Uterus (tissue), 3 donors: ENCODE measurements at regions not wholly inside any gene's neighbourhood (a gene's known extent, or its start where the extent isn't known, plus 50 kb on each side); places are given as distances from the start of the nearest gene placed in this dataset.

Experiments
- DNase-seq, 2 donors: peaks; one replicate each; pipeline ENCODE4 v3.0.0-alpha.2; 2019 to 2020
- H3K27ac ChIP-seq, 2 donors: fragments of 200-600 bp; sonication (generic); 1 replicate in 1 of 2; 2 replicates in 1 of 2; pipeline ENCODE4 v1.5.1; 2016 to 2018
- H3K27me3 ChIP-seq, 2 donors: fragments of 200-600 bp; sonication (generic); one replicate each; pipeline ENCODE4 v1.5.1; 2018 to 2019; ENCODE audit warnings: control low read depth in 1 of 2
- H3K36me3 ChIP-seq, 2 donors: fragments of 200-600 bp; sonication (generic); one replicate each; pipeline ENCODE4 v1.5.1; 2019; ENCODE audit warnings: control low read depth in 1 of 2
- H3K4me1 ChIP-seq, 2 donors: fragments of 200-600 bp; sonication (generic); one replicate each; pipeline ENCODE4 v1.5.1; 2018 to 2019; ENCODE audit warnings: control low read depth in 1 of 2
- H3K4me3 ChIP-seq, 2 donors: fragments of 200-600 bp; sonication (generic); 1 replicate in 1 of 2; 2 replicates in 1 of 2; pipeline ENCODE4 v1.5.1; 2018 to 2019; ENCODE audit warnings: mild to moderate bottlenecking in 1 of 2
- H3K9me3 ChIP-seq, 2 donors: fragments of 200-600 bp; sonication (generic); one replicate each; pipeline ENCODE4 v1.5.1; 2019; ENCODE audit warnings: control low read depth in 1 of 2
- CTCF ChIP-seq, 4 experiments: fragments of 200-600 bp in 2 of 4; fragments of 450-650 bp in 2 of 4; sonication (generic) in 2 of 4; IDR thresholded peaks; one replicate each; pipeline ENCODE4 v1.5.1; 2016 to 2019; ENCODE audit warnings: antibody characterized with exemption in 4 of 4, mild to moderate bottlenecking in 2 of 4, moderate library complexity in 1 of 4
- POLR2A ChIP-seq, 2 donors: fragments of 450-650 bp; IDR thresholded peaks; one replicate each; pipeline ENCODE4 v1.6.1; 2016; ENCODE audit warnings: antibody characterized with exemption in 2 of 2, mild to moderate bottlenecking in 1 of 2, moderate library complexity in 1 of 2
- intact Hi-C: fragments of 100-400 bp; cut with DNase I; formaldehyde crosslinking; loops from one replicate; pipeline ENCODE4 v1.15.1; 2023; ENCODE audit warnings: low total_unique reads
- donor health status: DM: yes; HTN: yes; CAD: no.

- no peaks in the 10 kb centered on the region for H3K9me3 ChIP-seq
- no peak for DNase-seq
- H3K4me3 ChIP-seq, result no peak overlapping the region
- H3K36me3 ChIP-seq, result no peaks in the 10 kb centered on the region
- no peaks in the 10 kb centered on the region for H3K4me1 ChIP-seq
- no peak for TF ChIP-seq POLR2A (IDR thresholded peaks at IDR 0.05)
- TF ChIP-seq CTCF (IDR thresholded peaks at IDR 0.05), result no peak
- H3K27ac ChIP-seq, result no peak overlapping the region
- intact Hi-C loops, result no loop called here
- no peaks in the 10 kb centered on the region for H3K27me3 ChIP-seq
Measured at GRCh38 chr7:69341288-69341687, 257.0 kb upstream of the AUTS2 start.

- TF ChIP-seq CTCF (IDR thresholded peaks at IDR 0.05) (no peak), POLR2A (IDR thresholded peaks at IDR 0.05) (no peak)
- Histone ChIP-seq H3K9me3 (no peaks in the 10 kb centered on the region), H3K36me3 (no peaks in the 10 kb centered on the region), H3K4me1 (no peaks in the 10 kb centered on the region), H3K27me3 (no peaks in the 10 kb centered on the region), H3K4me3 (no peak overlapping the region), H3K27ac (no peak overlapping the region)
- no peak for DNase-seq
- intact Hi-C loops, result no loop called here
Measured at GRCh38 chr7:69342154-69342884, 256.0 kb upstream of the AUTS2 start.

GRCh38 chr7:69349291-69349690 is 249.0 kb upstream of the AUTS2 start:
- Histone ChIP-seq H3K27me3 (no peaks in the 10 kb centered on the region), H3K4me1 (no peaks in the 10 kb centered on the region), H3K27ac (no peak overlapping the region), H3K36me3 (no peaks in the 10 kb centered on the region), H3K4me3 (no peak overlapping the region), H3K9me3 (no peaks in the 10 kb centered on the region)
- no peak for TF ChIP-seq CTCF (IDR thresholded peaks at IDR 0.05)
- no peak for TF ChIP-seq POLR2A (IDR thresholded peaks at IDR 0.05)
- intact Hi-C loops, result no loop called here
- no peak for DNase-seq

GRCh38 chr7:69358163-69358821 is 240.0 kb upstream of the AUTS2 start:
- TF ChIP-seq CTCF (IDR thresholded peaks at IDR 0.05), result no peak
- TF ChIP-seq POLR2A (IDR thresholded peaks at IDR 0.05), result no peak
- intact Hi-C loops, result no loop called here

GRCh38 chr7:69359003-69359700 is 239.1 kb upstream of the AUTS2 start:
- no peaks in the 10 kb centered on the region for H3K36me3 ChIP-seq
- H3K27me3 ChIP-seq, result no peaks in the 10 kb centered on the region
- no peak overlapping the region for H3K4me3 ChIP-seq
- no peaks in the 10 kb centered on the region for H3K9me3 ChIP-seq
- no peak overlapping the region for H3K27ac ChIP-seq
- no peak for DNase-seq
- no peaks in the 10 kb centered on the region for H3K4me1 ChIP-seq
- intact Hi-C loops, result no loop called here
- TF ChIP-seq POLR2A (IDR thresholded peaks at IDR 0.05) (no peak), CTCF (IDR thresholded peaks at IDR 0.05) (no peak)

More at GRCh38 chr7:69358163-69358821, 240.0 kb upstream of the AUTS2 start:
- no peaks in the 10 kb centered on the region for H3K27me3 ChIP-seq
- H3K27ac ChIP-seq, result no peak overlapping the region
- H3K4me3 ChIP-seq, result no peak overlapping the region
- no peaks in the 10 kb centered on the region for H3K9me3 ChIP-seq
- no peaks in the 10 kb centered on the region for H3K36me3 ChIP-seq
- no peak for DNase-seq
- no peaks in the 10 kb centered on the region for H3K4me1 ChIP-seq
